ENCODE measurements at regions not wholly inside any gene's neighbourhood (a gene's known extent, or its start where the extent isn't known, plus 50 kb on each side); places are given as distances from the start of the nearest gene placed in this dataset.
"Not testable (repeated sequence)": the region's sequence is repeated elsewhere in the genome, so short reads cannot be mapped to it uniquely, and the experiment has no call there.

DNA sequence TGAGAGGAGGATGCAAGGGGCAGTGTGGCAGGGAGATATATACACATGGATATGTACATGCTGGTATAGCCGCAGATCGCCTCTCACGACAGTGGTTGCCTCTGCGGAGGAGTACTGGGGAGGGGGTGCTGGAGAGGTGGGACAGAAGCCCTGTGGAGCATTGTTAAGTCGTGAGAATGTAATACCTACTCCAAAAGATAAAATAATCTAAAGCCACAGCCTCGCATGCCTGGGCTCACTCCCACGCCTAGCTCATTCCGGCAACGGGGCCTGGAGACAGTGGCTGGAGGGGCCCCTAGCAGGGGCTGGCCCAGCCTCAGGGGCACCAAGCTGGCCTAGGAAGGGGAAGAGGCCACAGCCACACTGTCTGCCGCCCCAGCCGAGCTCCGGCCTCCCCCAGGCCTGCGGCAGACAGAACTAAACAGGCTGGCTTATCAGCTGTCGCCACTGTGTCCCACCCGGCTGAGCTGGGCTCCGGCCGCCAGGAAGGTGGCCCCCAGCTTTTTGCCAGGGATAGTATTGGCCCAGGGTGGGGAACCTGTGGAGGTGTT, 65.1 kb upstream of the LCTL start:
- Mint-ChIP-seq H3K4me3 (no peak overlapping the region), H3K9me3 (no peaks in the 10 kb centered on the region), H3K27ac (peak overlapping the region; percentile 8), H3K4me1 (no peaks in the 10 kb centered on the region), H3K27me3 (no peaks in the 10 kb centered on the region), H3K36me3 (ENCODE audit: low read depth) (no peaks in the 10 kb centered on the region)
- no peak for ATAC-seq (replicated peaks)

DNA sequence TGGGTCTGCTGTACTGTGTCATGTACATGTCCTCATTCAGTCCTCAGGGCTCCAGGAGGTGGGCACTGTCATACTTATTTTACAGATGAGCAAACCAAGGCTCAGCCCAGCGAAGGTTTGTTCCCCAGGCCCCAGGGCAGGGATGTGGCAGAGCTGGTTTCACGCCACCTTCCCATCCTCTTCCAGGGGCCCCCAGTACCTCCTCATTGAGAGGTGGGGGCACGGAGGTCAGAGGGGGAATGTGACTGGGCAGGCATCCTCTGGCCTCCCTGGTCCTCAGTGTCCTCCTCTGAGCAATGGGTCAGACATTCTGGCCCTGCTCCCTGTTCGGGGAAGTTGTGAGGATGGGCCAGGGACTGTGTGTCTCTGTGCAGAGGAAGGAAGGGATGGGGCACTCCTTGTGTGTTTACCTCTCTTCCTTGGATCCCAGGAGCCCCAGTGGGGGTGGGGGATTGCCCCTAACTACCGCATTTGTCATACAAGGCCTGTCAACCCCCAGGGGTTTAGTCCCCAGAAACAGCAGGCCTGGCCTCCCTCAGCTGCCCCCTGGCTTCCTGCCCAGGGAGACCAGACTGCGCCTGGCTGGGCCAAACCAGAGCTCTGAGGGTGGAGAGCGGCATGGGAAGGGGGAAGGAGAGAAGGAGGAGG, 65.9 kb upstream of the LCTL start:
- no peaks in the 10 kb centered on the region for H3K27me3 Mint-ChIP-seq

DNA sequence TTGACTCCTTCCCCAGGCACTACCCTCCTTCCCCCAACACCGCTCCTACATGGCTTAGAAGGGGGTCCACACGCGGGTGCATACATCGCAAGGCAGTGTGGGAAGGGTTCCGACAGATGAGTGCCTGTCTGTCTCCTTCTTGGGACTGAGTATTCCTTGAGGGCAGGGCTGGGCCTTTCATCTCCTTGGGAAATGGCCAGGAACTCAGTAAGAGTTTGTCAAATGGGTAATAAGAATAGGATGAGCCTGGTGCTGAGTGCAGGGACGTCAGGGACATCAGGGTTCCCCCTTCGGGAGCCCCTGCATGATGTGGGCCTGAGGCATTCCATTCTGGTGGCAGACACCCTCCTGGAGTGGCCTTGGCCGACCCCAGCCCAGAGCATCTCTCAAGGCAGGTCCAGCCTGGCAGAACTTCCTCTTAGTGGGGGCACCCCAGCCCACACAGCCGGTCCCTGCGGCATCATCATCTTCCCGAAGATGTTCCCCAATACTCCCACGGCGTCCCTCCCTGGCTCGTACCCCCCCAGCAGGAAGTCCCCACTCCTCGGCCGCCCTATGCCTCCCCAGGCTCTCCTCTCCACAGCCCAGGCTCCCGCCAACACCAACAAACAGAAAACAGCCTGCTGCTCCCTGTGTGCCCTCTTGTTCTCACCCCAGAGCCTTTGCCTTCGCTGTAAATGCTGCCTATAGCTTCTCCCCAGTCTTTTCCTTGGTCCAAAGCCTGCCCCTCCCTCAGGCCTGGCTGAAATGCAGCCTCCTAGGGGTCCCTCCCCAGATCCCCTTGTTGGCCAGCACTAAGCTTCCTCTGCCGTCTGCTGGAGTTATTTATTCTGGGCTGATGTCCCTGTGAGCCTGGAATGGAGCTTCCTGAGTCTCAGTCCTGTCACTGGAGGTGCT, 67.5 kb upstream of the LCTL start:
- Mint-ChIP-seq H3K27ac (no peak overlapping the region), H3K36me3 (ENCODE audit: low read depth) (no peaks in the 10 kb centered on the region)

More for the DNA sequence above, 65.9 kb upstream of the LCTL start:
- Mint-ChIP-seq H3K36me3 (ENCODE audit: low read depth) (no peaks in the 10 kb centered on the region), H3K4me3 (no peak overlapping the region), H3K27ac (no peak overlapping the region), H3K9me3 (no peaks in the 10 kb centered on the region), H3K4me1 (no peaks in the 10 kb centered on the region)
- no peak for ATAC-seq (replicated peaks)

DNA sequence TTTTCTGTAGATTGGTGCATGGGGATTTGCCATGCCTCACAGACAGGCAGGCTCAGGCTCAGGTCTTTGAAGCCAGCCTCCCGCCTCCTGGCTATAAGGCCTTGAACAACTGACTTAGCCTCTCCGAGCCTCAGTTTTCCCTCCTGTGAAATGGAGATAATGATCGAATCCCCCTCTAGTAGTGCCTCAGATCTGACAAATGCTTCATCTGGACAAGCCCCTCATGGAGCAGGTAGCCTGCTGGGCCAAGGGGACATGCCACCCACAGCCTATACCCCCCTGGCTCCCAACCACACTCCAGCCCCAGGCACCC, 68.1 kb upstream of the LCTL start:
- no peak overlapping the region for H3K4me3 Mint-ChIP-seq
- no peaks in the 10 kb centered on the region for H3K27me3 Mint-ChIP-seq
- H3K4me1 Mint-ChIP-seq, result peaks cover 5% of the 10 kb centered on the region
- no peaks in the 10 kb centered on the region for H3K36me3 Mint-ChIP-seq (ENCODE audit: low read depth)
- H3K27ac Mint-ChIP-seq, result no peak overlapping the region
- ATAC-seq (replicated peaks), result no peak
- H3K9me3 Mint-ChIP-seq, result no peaks in the 10 kb centered on the region

More for the DNA sequence above, 67.5 kb upstream of the LCTL start:
- no peak overlapping the region for H3K4me3 Mint-ChIP-seq
- peaks cover 1% of the 10 kb centered on the region for H3K4me1 Mint-ChIP-seq
- H3K27me3 Mint-ChIP-seq, result no peaks in the 10 kb centered on the region
- no peak for ATAC-seq (replicated peaks)
- H3K9me3 Mint-ChIP-seq, result no peaks in the 10 kb centered on the region

DNA sequence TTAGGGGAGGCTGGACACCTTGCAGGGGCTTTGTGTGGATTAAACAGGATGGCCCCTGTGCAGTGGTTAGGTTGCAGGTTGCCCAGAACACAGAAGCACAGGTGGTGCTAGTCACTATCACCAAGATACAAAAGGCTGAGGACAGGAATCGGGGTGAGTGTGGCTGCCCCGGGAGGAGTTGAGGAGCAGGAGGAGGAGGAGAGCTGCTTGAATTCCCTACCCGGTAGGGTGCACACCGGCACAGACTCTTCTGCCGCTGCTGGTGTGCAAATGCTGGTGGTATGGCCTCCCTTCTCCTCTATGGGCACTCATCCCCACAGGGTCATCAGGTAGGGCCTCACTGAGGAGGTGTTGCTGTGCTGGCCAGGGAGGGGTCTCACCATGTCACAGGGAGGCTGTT, 67.5 kb upstream of the SMAD6 start:
- Mint-ChIP-seq H3K4me1 (peaks cover 5% of the 10 kb centered on the region), H3K4me3 (no peak overlapping the region), H3K27ac (no peak overlapping the region), H3K36me3 (ENCODE audit: low read depth) (no peaks in the 10 kb centered on the region), H3K27me3 (no peaks in the 10 kb centered on the region), H3K9me3 (no peaks in the 10 kb centered on the region)
- no peak for ATAC-seq (replicated peaks)

DNA sequence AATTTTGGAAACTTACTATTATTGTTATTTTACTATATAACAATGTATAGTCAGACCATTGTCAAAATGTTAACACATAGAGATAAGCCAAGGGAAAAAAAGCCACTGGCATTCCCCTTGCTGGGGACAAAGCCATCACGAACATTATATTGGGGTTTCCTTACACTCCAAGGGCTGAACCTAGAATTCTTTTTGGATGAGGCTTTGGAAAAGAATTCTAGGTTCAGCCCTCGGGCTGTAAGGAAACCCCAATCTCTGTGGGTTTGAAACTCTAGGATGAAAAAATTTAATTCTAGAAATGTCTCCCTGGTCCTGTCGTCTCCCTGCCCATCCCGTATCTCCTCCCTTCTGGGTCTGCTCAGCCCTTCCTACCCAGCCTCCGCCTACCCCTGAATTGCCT, 67.0 kb upstream of the SMAD6 start:
- no peaks in the 10 kb centered on the region for H3K36me3 Mint-ChIP-seq (ENCODE audit: low read depth)
- peaks cover 5% of the 10 kb centered on the region for H3K4me1 Mint-ChIP-seq
- no peaks in the 10 kb centered on the region for H3K27me3 Mint-ChIP-seq
- no peak overlapping the region for H3K4me3 Mint-ChIP-seq
- ATAC-seq (replicated peaks), result no peak
- no peaks in the 10 kb centered on the region for H3K9me3 Mint-ChIP-seq
- no peak overlapping the region for H3K27ac Mint-ChIP-seq

DNA sequence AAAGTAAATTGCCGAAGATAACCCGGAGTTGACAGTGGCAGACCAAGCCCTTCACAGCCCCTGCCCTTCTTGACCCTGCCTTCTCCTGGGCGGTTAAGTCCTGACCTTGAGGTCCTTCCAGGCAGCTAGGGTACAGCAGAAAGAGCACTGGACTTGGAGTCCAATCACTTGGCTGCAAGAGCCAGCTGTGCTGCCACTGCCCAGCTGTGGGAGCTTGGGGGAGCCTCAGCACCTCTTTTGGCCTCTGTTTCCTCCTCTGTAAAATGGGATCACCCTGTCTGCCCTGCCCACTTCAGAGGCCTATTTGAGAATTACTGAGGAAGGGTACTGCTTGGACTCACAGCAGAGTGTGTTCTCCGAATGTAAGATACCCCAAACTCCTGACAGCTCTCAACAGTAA, 66.2 kb upstream of the SMAD6 start:
- H3K27ac Mint-ChIP-seq, result no peak overlapping the region
- H3K9me3 Mint-ChIP-seq, result no peaks in the 10 kb centered on the region
- no peaks in the 10 kb centered on the region for H3K36me3 Mint-ChIP-seq (ENCODE audit: low read depth)
- no peak for ATAC-seq (replicated peaks)
- no peak overlapping the region for H3K4me3 Mint-ChIP-seq
- H3K4me1 Mint-ChIP-seq, result peaks cover 5% of the 10 kb centered on the region
- H3K27me3 Mint-ChIP-seq, result no peaks in the 10 kb centered on the region

DNA sequence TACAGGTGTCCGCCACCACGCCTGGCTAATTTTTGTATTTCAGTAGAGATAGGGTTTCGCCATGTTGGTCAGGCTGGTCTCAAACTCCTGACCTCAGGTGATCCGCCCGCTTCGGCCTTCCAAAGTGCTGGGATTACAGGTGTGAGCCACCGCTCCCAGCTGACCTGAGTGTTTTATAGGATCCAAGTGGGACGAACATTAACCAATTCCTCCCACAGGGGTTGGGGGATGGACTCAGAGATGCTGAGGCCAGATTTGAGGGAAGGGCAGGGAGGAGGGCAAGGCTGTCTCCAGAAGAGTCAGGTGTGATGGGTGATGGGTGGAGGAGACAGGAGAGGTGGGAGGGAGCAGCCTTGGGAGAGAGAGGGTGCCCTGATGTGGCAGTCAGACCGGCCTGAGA, 65.0 kb upstream of the SMAD6 start:
- not testable (repeated sequence) for H3K27ac Mint-ChIP-seq; H3K4me3 Mint-ChIP-seq; H3K9me3 Mint-ChIP-seq; H3K4me1 Mint-ChIP-seq; ATAC-seq (replicated peaks); H3K36me3 Mint-ChIP-seq (ENCODE audit: low read depth); H3K27me3 Mint-ChIP-seq

DNA sequence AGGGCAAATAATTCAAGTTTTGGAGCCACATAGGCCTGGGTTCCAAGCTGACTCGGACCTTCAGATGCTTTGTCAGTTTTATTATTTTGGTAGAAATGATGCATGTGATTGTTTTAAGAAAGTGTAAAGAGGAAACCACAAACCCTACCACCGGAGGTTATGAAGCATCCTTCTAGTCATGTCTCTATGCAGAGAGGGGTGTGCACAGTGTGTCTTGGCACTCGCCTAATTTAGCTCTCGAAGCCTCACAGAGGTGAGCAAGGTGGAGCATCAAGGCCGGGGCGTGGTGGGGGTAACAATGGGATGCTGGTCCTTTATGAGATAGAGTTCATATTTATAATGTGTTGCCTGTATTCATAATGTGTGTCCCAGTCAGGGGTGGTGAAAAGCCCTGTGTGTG, 63.7 kb upstream of the SMAD6 start:
- Mint-ChIP-seq H3K27me3 (no peaks in the 10 kb centered on the region), H3K27ac (no peak overlapping the region), H3K9me3 (no peaks in the 10 kb centered on the region), H3K36me3 (ENCODE audit: low read depth) (no peaks in the 10 kb centered on the region), H3K4me1 (peaks cover 5% of the 10 kb centered on the region), H3K4me3 (no peak overlapping the region)
- ATAC-seq (replicated peaks), result peak; percentile 80

DNA sequence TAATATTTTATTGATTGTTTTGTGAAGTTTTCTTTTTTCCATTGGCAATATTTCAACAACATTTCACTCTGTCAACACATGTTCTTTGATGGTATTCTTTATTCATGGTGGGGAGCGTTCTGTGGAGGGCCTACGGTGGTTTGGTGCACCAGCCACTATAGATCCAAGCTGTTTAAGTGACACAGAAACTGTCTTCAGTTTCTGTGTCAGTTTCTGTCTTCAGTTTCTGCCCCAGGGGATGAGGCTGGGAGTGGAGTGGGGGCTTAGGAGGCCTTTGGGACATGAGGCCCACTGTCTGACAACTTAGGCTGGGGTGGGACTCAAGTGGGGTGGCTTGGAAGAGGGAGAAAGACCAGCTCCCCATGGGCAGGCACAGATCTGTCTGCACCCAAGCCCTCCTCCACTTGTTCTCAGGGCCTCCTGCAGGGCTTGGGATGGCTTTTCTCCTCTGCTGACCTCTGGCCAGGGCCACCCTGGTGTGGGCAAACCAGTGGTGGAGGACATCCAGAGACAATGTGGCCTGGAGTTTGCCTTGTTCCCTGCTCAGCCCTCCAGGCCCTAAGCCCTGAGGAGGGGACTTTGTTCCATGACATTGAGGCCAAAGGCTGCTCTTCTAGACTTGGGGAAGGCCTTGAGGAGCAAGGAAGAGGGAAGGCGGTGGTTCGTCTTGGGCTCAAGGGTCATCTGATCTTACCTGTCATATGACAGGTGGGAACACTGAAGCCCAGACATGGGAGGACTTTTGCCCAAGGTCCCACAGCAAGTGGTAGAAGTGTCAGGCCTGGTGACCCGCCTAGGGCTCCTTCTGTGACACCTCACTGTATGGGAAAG, 60.3 kb upstream of the SMAD6 start:
- ATAC-seq (replicated peaks), result no peak
- Mint-ChIP-seq H3K4me1 (peaks cover 5% of the 10 kb centered on the region), H3K36me3 (ENCODE audit: low read depth) (no peaks in the 10 kb centered on the region), H3K4me3 (no peak overlapping the region), H3K27ac (no peak overlapping the region), H3K27me3 (no peaks in the 10 kb centered on the region), H3K9me3 (no peaks in the 10 kb centered on the region)

DNA sequence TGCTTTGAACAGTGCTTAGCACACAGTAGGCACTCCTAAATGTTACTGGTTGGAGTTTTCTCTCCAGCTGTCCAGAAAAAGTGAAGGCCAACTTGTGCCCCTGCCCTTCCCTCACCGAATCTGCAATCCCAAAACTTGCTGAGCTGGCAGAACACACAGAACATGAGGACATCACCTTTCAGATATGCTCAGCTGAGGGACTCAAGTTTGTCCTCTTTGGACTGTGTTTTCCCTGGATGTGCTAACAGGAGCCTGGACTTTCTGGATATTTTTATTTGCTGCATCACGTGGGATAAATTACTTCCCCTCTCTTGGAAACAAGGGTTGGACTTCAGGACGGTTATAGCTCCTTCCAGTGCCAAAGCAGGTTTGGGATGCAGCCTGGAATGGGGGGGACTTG, 59.5 kb upstream of the SMAD6 start:
- Mint-ChIP-seq H3K36me3 (ENCODE audit: low read depth) (no peaks in the 10 kb centered on the region), H3K4me1 (peaks cover 5% of the 10 kb centered on the region), H3K27me3 (no peaks in the 10 kb centered on the region), H3K27ac (no peak overlapping the region), H3K9me3 (no peaks in the 10 kb centered on the region), H3K4me3 (no peak overlapping the region)
- ATAC-seq (replicated peaks), result no peak

DNA sequence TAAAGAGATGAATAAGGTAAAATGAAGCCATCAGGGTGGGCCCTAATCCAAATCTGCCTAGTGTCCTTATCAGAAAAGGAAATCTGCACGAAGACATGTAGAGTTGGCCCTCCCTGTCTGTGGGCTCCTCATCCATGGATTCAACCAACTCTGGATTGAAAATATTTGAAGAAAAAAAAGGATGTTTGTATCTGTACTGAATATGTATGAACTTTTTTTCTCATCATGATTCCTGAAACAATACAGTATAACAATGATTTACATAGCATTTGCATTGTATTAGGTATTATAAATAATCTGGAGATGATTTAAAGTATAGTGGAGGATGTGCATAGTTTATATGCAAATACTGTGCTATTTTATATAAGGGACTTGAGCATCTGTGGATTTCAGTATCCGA, 59.0 kb upstream of the SMAD6 start:
- no peaks in the 10 kb centered on the region for H3K9me3 Mint-ChIP-seq
- no peaks in the 10 kb centered on the region for H3K36me3 Mint-ChIP-seq (ENCODE audit: low read depth)
- H3K4me3 Mint-ChIP-seq, result no peak overlapping the region
- no peak overlapping the region for H3K27ac Mint-ChIP-seq
- ATAC-seq (replicated peaks), result no peak
- no peaks in the 10 kb centered on the region for H3K27me3 Mint-ChIP-seq
- H3K4me1 Mint-ChIP-seq, result peaks cover 5% of the 10 kb centered on the region

DNA sequence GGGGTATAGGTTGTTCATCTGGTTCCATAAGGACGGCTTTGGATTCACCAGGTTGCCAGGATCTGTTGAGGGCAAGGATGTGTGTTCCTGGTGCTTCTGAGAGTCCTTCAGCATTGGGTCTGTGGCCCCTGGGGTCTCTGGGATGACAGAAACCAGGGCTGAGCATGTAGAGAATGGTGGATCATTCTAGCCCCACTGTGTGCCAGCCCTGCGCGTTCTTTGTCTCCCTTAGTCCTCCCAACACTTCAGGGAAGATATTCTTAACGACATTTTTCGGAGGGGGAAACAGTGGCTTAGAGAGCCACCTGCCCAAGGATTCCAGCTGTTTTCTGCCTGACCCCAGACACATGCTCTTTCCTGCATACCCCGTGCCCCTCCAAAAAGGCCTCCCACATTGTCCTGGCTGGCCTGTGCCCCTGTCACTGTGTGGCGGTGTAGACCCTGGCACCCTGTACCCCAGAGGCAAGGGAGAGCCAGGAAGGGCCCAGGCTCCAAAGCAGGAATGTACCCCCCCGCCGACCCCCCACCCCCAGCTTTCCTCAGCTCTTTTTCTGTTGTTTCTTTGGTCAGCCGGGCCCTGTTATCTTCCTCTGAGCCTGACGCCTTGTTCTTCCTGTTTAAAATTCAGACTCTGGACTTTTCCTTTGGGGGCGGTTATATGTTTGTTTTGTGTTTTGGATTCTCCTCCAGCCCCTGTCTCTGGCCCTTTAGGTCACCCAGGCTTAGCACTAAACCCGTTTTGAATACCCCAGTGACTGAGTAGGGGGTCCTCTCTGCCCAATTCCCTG, 57.8 kb upstream of the SMAD6 start:
- Mint-ChIP-seq H3K9me3 (no peaks in the 10 kb centered on the region), H3K36me3 (ENCODE audit: low read depth) (no peaks in the 10 kb centered on the region), H3K4me1 (no peaks in the 10 kb centered on the region), H3K27me3 (no peaks in the 10 kb centered on the region), H3K27ac (no peak overlapping the region), H3K4me3 (no peak overlapping the region)
- ATAC-seq (replicated peaks), result no peak

DNA sequence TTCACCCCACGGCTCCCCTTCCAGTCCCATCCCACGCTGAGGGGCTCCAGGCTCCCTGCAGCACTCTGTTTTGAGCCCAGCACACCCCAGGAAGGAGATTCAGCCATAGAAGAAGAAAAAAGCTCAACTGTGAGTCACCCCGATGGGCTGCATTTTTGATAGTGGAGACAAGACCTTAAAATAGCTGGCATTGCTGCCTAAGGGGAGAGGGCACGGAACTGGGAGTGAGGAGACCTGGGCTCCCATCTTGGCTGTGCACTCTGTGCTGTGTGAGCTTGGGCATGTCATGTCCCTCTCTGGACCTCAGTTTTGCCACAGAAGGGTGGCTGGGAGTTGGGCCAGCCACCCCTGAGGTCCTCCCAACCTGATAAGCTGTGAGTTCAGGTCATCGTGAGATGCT, 57.2 kb upstream of the SMAD6 start:
- H3K4me1 Mint-ChIP-seq, result no peaks in the 10 kb centered on the region
- no peaks in the 10 kb centered on the region for H3K27me3 Mint-ChIP-seq
- no peaks in the 10 kb centered on the region for H3K36me3 Mint-ChIP-seq (ENCODE audit: low read depth)
- no peak overlapping the region for H3K27ac Mint-ChIP-seq
- H3K9me3 Mint-ChIP-seq, result no peaks in the 10 kb centered on the region
- no peak for ATAC-seq (replicated peaks)
- no peak overlapping the region for H3K4me3 Mint-ChIP-seq
